Mucosa of descending colon (tissue), 3 donors: ENCODE measurements at regions not wholly inside any gene's neighbourhood (a gene's known extent, or its start where the extent isn't known, plus 50 kb on each side); places are given as distances from the start of the nearest gene placed in this dataset.

Experiments used
- ATAC-seq: fragments of 200-7000 bp; cut with Tn5 transposase; one replicate; pipeline ENCODE4 v1.9.1; 2020; ENCODE audit warnings: mild to moderate bottlenecking, moderate library complexity
- DNase-seq, 3 donors: peaks; one replicate each; pipeline ENCODE4 v3.0.0-alpha.2; 2020
- H3K36me3 ChIP-seq: fragments of 200-600 bp; one replicate; pipeline ENCODE4 v1.8.0; 2021; ENCODE audit warnings: low read depth, mild to moderate bottlenecking
- H3K4me1 ChIP-seq: fragments of 200-600 bp; one replicate; pipeline ENCODE4 v1.8.0; 2021; ENCODE audit warnings: low read depth, mild to moderate bottlenecking
- H3K4me3 ChIP-seq: fragments of 200-600 bp; one replicate; pipeline ENCODE4 v1.8.0; 2021; ENCODE audit warnings: mild to moderate bottlenecking
- H3K9me3 ChIP-seq: fragments of 200-600 bp; one replicate; pipeline ENCODE4 v1.8.0; 2021; ENCODE audit warnings: mild to moderate bottlenecking
- CTCF ChIP-seq: fragments of 200-600 bp; IDR thresholded peaks from one replicate; pipeline ENCODE4 v1.8.0; 2022; ENCODE audit warnings: antibody characterized with exemption, mild to moderate bottlenecking
- intact Hi-C, 2 donors: fragments of 100-400 bp; cut with DNase I in 1 of 2; cut with micrococcal nuclease in 1 of 2; formaldehyde crosslinking; loops; one replicate each; pipeline versions ENCODE4 v1.11.0 to v1.11.1; 2022; cut with DNase I, micrococcal nuclease
- donor health status: DM: no; HTN: no; CAD: no; lungs with moderate emphysema.
- donor health status: DM: no; HTN: no; CAD: no.
- donor health status: DM: no; HTN: yes; CAD: no.

- intact Hi-C loops: no loop called here
- no peaks in the 10 kb centered on the region for H3K9me3 ChIP-seq
- no peak overlapping the region for H3K4me3 ChIP-seq
- DNase-seq (no peak), ATAC-seq (no peak)
- no peak for TF ChIP-seq CTCF
- H3K36me3 ChIP-seq: no peaks in the 10 kb centered on the region
- no peaks in the 10 kb centered on the region for H3K4me1 ChIP-seq
Observed at GRCh38 chr2:129438501-129439057, 540.9 kb upstream of the RAB6C start.

- TF ChIP-seq CTCF: no peak
- intact Hi-C loops: no loop called here
- H3K9me3 ChIP-seq: no peaks in the 10 kb centered on the region
- no peak overlapping the region for H3K4me3 ChIP-seq
- no peaks in the 10 kb centered on the region for H3K36me3 ChIP-seq
- no peak for ATAC-seq
- H3K4me1 ChIP-seq: no peaks in the 10 kb centered on the region
- no peak for DNase-seq
Observed at GRCh38 chr2:129439406-129440302, 539.8 kb upstream of the RAB6C start.

GRCh38 chr2:129441610-129442009 lies 537.9 kb upstream of the RAB6C start:
- TF ChIP-seq CTCF: no peak
- no peak overlapping the region for H3K4me3 ChIP-seq
- H3K36me3 ChIP-seq: no peaks in the 10 kb centered on the region
- no peaks in the 10 kb centered on the region for H3K4me1 ChIP-seq
- H3K9me3 ChIP-seq: no peaks in the 10 kb centered on the region
- intact Hi-C loops: no loop called here
- DNase-seq (no peak), ATAC-seq (no peak)

- no peak for TF ChIP-seq CTCF
- intact Hi-C loops: no loop called here
- Histone ChIP-seq H3K36me3 (no peaks in the 10 kb centered on the region), H3K9me3 (no peaks in the 10 kb centered on the region), H3K4me3 (no peak overlapping the region), H3K4me1 (no peaks in the 10 kb centered on the region)
- DNase-seq (no peak), ATAC-seq (no peak)
Observed at GRCh38 chr2:129443235-129443864, 536.1 kb upstream of the RAB6C start.

GRCh38 chr2:129443865-129444739 lies 535.4 kb upstream of the RAB6C start:
- no peak for ATAC-seq
- intact Hi-C loops: no loop called here

More at GRCh38 chr2:129443865-129444739, 535.4 kb upstream of the RAB6C start:
- Histone ChIP-seq H3K4me1 (no peaks in the 10 kb centered on the region), H3K36me3 (no peaks in the 10 kb centered on the region), H3K9me3 (no peaks in the 10 kb centered on the region), H3K4me3 (no peak overlapping the region)
- DNase-seq: no peak
- TF ChIP-seq CTCF: no peak
